Ureter (tissue), 1 donor: ENCODE measurements at regions not wholly inside any gene's neighbourhood (a gene's known extent, or its start where the extent isn't known, plus 50 kb on each side); places are given as distances from the start of the nearest gene placed in this dataset.
"Not testable (repeated sequence)": the region's sequence is repeated elsewhere in the genome, so short reads cannot be mapped to it uniquely, and the experiment has no call there.

ENCODE experiments used
- DNase-seq: peaks from one replicate; pipeline ENCODE4 v3.0.0-alpha.2; 2020; ENCODE audit warnings: low spot score
- donor health status: DM: yes; HTN: yes; CAD: no.

GRCh38 chr4:123600987-123601904 is 204.7 kb downstream of the SPRY1 start:
- DNase-seq = no peak

- no peak for DNase-seq
Measured at GRCh38 chr4:123602007-123602406, 205.4 kb downstream of the SPRY1 start.

GRCh38 chr4:123603165-123603564 is 206.6 kb downstream of the SPRY1 start:
- DNase-seq = no peak

GRCh38 chr4:123605797-123606196 is 209.2 kb downstream of the SPRY1 start:
- not testable (repeated sequence) for DNase-seq

- no peak for DNase-seq
Measured at GRCh38 chr4:123606336-123606735, 209.7 kb downstream of the SPRY1 start.

GRCh38 chr4:123606946-123607542 is 210.4 kb downstream of the SPRY1 start:
- DNase-seq = no peak

- DNase-seq = no peak
Measured at GRCh38 chr4:123609829-123610228, 213.2 kb downstream of the SPRY1 start.

GRCh38 chr4:123613586-123614344 is 217.2 kb downstream of the SPRY1 start:
- no peak for DNase-seq

GRCh38 chr4:123615901-123616300 is 219.3 kb downstream of the SPRY1 start:
- no peak for DNase-seq

GRCh38 chr4:123616951-123617461 is 220.4 kb downstream of the SPRY1 start:
- peak; percentile 62 for DNase-seq

- no peak for DNase-seq
Measured at GRCh38 chr4:123617791-123618190, 221.2 kb downstream of the SPRY1 start.

- no peak for DNase-seq
Measured at GRCh38 chr4:123618606-123619005, 222.0 kb downstream of the SPRY1 start.

- DNase-seq = no peak
Measured at GRCh38 chr4:123619326-123619725, 222.7 kb downstream of the SPRY1 start.

- DNase-seq = no peak
Measured at GRCh38 chr4:123619895-123620294, 223.3 kb downstream of the SPRY1 start.

- no peak for DNase-seq
Measured at GRCh38 chr4:123621072-123621705, 224.6 kb downstream of the SPRY1 start.

GRCh38 chr4:123622572-123622971 is 226.0 kb downstream of the SPRY1 start:
- no peak for DNase-seq

GRCh38 chr4:123623611-123624010 is 227.0 kb downstream of the SPRY1 start:
- no peak for DNase-seq

- DNase-seq = no peak
Measured at GRCh38 chr4:123624959-123625358, 228.4 kb downstream of the SPRY1 start.

- no peak for DNase-seq
Measured at GRCh38 chr4:123628288-123628687, 231.7 kb downstream of the SPRY1 start.

- no peak for DNase-seq
Measured at GRCh38 chr4:123631786-123632692, 235.4 kb downstream of the SPRY1 start.

GRCh38 chr4:123632693-123633030 is 236.1 kb downstream of the SPRY1 start:
- DNase-seq = no peak
